HepG2 (cell line): ENCODE measurements at regions not wholly inside any gene's neighbourhood (a gene's known extent, or its start where the extent isn't known, plus 50 kb on each side); places are given as distances from the start of the nearest gene placed in this dataset.

Experiments
- ATAC-seq: fragments of 200-7000 bp; cut with Tn5 transposase; 3 replicates; pipeline ENCODE4 v1.9.1; 2020; ENCODE audit warnings: mild to moderate bottlenecking, moderate library complexity
- BruUV-seq: library from RNA; stranded (reverse); fragments of 400-500 nt; replicated peaks from 2 replicates; lab custom pipeline; 2021; lab: Mats Ljungman, UMichigan
- CTCF ChIA-PET: fragments of 300-600 bp; formaldehyde crosslinking; extraction: SDS; loops from one replicate; lab custom pipeline; 2021; ENCODE audit warnings: low total read pairs, inconsistent platforms, low intra/inter-chr PET ratio; lab: Yijun Ruan, JAX
- POLR2A ChIA-PET: fragments of 350-600 bp; sonication (Branson Sonifier 250); formaldehyde crosslinking; loops from one replicate; lab custom pipeline; 2020; ENCODE audit warnings: antibody characterized with exemption, inconsistent platforms; lab: Yijun Ruan, JAX
- DNase-seq: peaks from one replicate; pipeline ENCODE4 v3.0.0-alpha.2; 2015; ENCODE audit warnings: low spot score
- FAIRE-seq: peaks from 3 replicates; lab custom pipeline; 2011; peaks lifted over from hg19 to GRCh38; lab: Jason Lieb, UNC
- H2AFZ ChIP-seq: one replicate; pipeline ENCODE4 v1.6.1; 2011; ENCODE audit warnings: low read length, inconsistent platforms
- H3K27ac ChIP-seq: fragments of 300-600 bp; 3 replicates; pipeline ENCODE4 v1.8.0; 2011; ENCODE audit warnings: mixed run types, mild to moderate bottlenecking, mixed read lengths, low read length, inconsistent platforms; ENCODE audit not compliant: insufficient read depth; ENCODE audit errors: extremely low read length
- H3K27me3 ChIP-seq, 2 experiments: fragments of 200-600 bp in 1 of 2; 2 replicates in 1 of 2; 3 replicates in 1 of 2; pipeline versions ENCODE4 v1.6.0 to v1.8.0; 2011; ENCODE audit warnings: low read length in 2 of 2, mild to moderate bottlenecking in 2 of 2, moderate library complexity in 2 of 2, inconsistent platforms in 1 of 2; ENCODE audit not compliant: insufficient read depth in 2 of 2, control insufficient read depth in 1 of 2
- H3K36me3 ChIP-seq, 2 experiments: fragments of 200-600 bp in 1 of 2; replicated peaks in 1 of 2; 2 replicates in 1 of 2; 3 replicates in 1 of 2; pipeline versions ENCODE4 v1.5.1 to v1.8.0; 2011; ENCODE audit warnings: low read length in 2 of 2, inconsistent platforms in 1 of 2; ENCODE audit not compliant: insufficient read depth in 2 of 2, control insufficient read depth in 1 of 2
- H3K4me1 ChIP-seq: 2 replicates; pipeline ENCODE4 v1.5.1; 2012; ENCODE audit warnings: low read length, inconsistent platforms; ENCODE audit not compliant: insufficient read depth
- H3K4me2 ChIP-seq: 2 replicates; pipeline ENCODE4 v1.6.0; 2011; ENCODE audit warnings: low read depth, low read length, inconsistent platforms
- H3K4me3 ChIP-seq, 3 experiments: fragments of 200-600 bp in 1 of 3; sonication (generic), shearing (Covaris generic) in 1 of 3; replicated peaks in 1 of 3; 2 replicates each; pipeline ENCODE4 v1.5.1; 2011 to 2016; ENCODE audit warnings: low read length in 3 of 3, inconsistent platforms in 2 of 3, low read depth in 2 of 3, mild to moderate bottlenecking in 2 of 3, control low read depth in 1 of 3, mixed read lengths in 1 of 3; ENCODE audit not compliant: insufficient read depth in 1 of 3
- H3K79me2 ChIP-seq: one replicate; pipeline ENCODE4 v1.6.1; 2011; ENCODE audit warnings: low read length, inconsistent platforms; ENCODE audit not compliant: insufficient read depth
- H3K9ac ChIP-seq: 2 replicates; pipeline ENCODE4 v1.6.0; 2011; ENCODE audit warnings: mild to moderate bottlenecking, low read depth, low read length, inconsistent platforms; ENCODE audit not compliant: insufficient read depth
- H3K9me3 ChIP-seq: 2 replicates; pipeline ENCODE4 v1.5.1; 2012; ENCODE audit warnings: mild to moderate bottlenecking, low read length
- H4K20me1 ChIP-seq: 2 replicates; pipeline ENCODE4 v1.6.0; 2011; ENCODE audit warnings: inconsistent platforms, mild to moderate bottlenecking, low read length, moderate library complexity; ENCODE audit not compliant: insufficient read depth
- CBFB ChIP-seq: sonication (generic); formaldehyde crosslinking; IDR thresholded peaks from 2 replicates; pipeline ENCODE4 v1.4.0; 2020; ENCODE audit warnings: missing genetic modification reagents
- CREBL2 ChIP-seq: sonication (generic); formaldehyde crosslinking; IDR thresholded peaks from 2 replicates; pipeline ENCODE4 v1.8.1; 2023; ENCODE audit warnings: missing genetic modification reagents, mild to moderate bottlenecking, borderline replicate concordance
- MED8 ChIP-seq: sonication (generic); formaldehyde crosslinking; IDR thresholded peaks from 2 replicates; pipeline ENCODE4 v1.8.1; 2023; ENCODE audit warnings: mild to moderate bottlenecking, missing genetic modification reagents; ENCODE audit not compliant: insufficient replicate concordance
- PCBP1 ChIP-seq: fragments of 200-400 bp; formaldehyde crosslinking; IDR thresholded peaks from 2 replicates; pipeline ENCODE4 v1.6.1; 2017; ENCODE audit warnings: mild to moderate bottlenecking, low read depth, low read length, borderline replicate concordance
- PITX1 ChIP-seq: sonication (generic); formaldehyde crosslinking; IDR thresholded peaks from 2 replicates; pipeline ENCODE4 v1.5.1; 2020; ENCODE audit warnings: mild to moderate bottlenecking, missing genetic modification reagents
- SCMH1 ChIP-seq: sonication (generic); formaldehyde crosslinking; IDR thresholded peaks from 2 replicates; pipeline ENCODE4 v1.9.0; 2021; ENCODE audit warnings: missing genetic modification reagents, mild to moderate bottlenecking, borderline replicate concordance
- SSRP1 ChIP-seq: IDR thresholded peaks from 2 replicates; pipeline ENCODE4 v1.6.1; 2016; ENCODE audit warnings: control low read depth
- THYN1 ChIP-seq: sonication (generic); formaldehyde crosslinking; IDR thresholded peaks from 2 replicates; pipeline ENCODE4 v1.8.1; 2023; ENCODE audit warnings: low read depth, mild to moderate bottlenecking, moderate library complexity, missing genetic modification reagents, borderline replicate concordance
- ZBTB4 ChIP-seq: sonication (generic); formaldehyde crosslinking; IDR thresholded peaks from 2 replicates; pipeline ENCODE4 v1.4.0; 2020; ENCODE audit warnings: missing genetic modification reagents, mild to moderate bottlenecking, borderline replicate concordance
- ZBTB42 ChIP-seq: sonication (generic); formaldehyde crosslinking; IDR thresholded peaks from 2 replicates; pipeline ENCODE4 v1.5.0; 2020; ENCODE audit warnings: mild to moderate bottlenecking, missing genetic modification reagents
- ZNF326 ChIP-seq: sonication (generic); formaldehyde crosslinking; IDR thresholded peaks from 2 replicates; pipeline ENCODE4 v1.4.0; 2020; ENCODE audit warnings: missing genetic modification reagents, borderline replicate concordance
- ZNF329 ChIP-seq: sonication (generic); formaldehyde crosslinking; IDR thresholded peaks from 2 replicates; pipeline ENCODE4 v1.9.0; 2021; ENCODE audit warnings: low read depth, mild to moderate bottlenecking, missing genetic modification reagents
- ZNF350 ChIP-seq: sonication (generic); formaldehyde crosslinking; IDR thresholded peaks from 2 replicates; pipeline ENCODE4 v1.4.0; 2020; ENCODE audit warnings: mild to moderate bottlenecking, low read depth, missing genetic modification reagents, borderline replicate concordance
- ZNF570 ChIP-seq: sonication (generic); formaldehyde crosslinking; IDR thresholded peaks from 2 replicates; pipeline ENCODE4 v1.4.0; 2020; ENCODE audit warnings: mild to moderate bottlenecking, missing genetic modification reagents, borderline replicate concordance
- ZNF580 ChIP-seq: IDR thresholded peaks from 2 replicates; pipeline ENCODE4 v1.6.1; 2016; ENCODE audit warnings: low read depth, borderline replicate concordance
- WGBS: methylation state at CpG from one replicate; pipeline ENCODE4 v1.1.6; 2017; ENCODE audit warnings: low lambda C conversion rate; 5-methylcytosine and 5-hydroxymethylcytosine counted together
- in situ Hi-C: cut with HindIII; loops from 2 replicates; pipeline ENCODE4 v1.10.0; 2017; ENCODE audit warnings: low pct_unique_long_range_greater_than_20kb; ENCODE audit not compliant: extremely low pct_ligation_motif_present
- intact Hi-C: fragments of 100-400 bp; cut with micrococcal nuclease; formaldehyde crosslinking; loops from one replicate; pipeline ENCODE4 v1.10.0; 2022; ENCODE audit not compliant: unreplicated experiment

- H3K9ac ChIP-seq: no peak overlapping the region
- H3K36me3 ChIP-seq: no peaks in the 10 kb centered on the region
- 0% methylated on average over 1 of the region's 1 CpG for WGBS
- in situ Hi-C loops: no loop called here
- no peaks in the 10 kb centered on the region for H4K20me1 ChIP-seq
- H3K9me3 ChIP-seq: no peaks in the 10 kb centered on the region
- ChIA-PET POLR2A (no interaction called here), CTCF (no interaction called here)
- DNase-seq (no peak), ATAC-seq (no peak), FAIRE-seq (no peak)
- no peaks in the 10 kb centered on the region for H3K79me2 ChIP-seq
- no peaks in the 10 kb centered on the region for H3K27me3 ChIP-seq
- no peak overlapping the region for H2AFZ ChIP-seq
- H3K27ac ChIP-seq: no peak overlapping the region
- H3K4me2 ChIP-seq: no peak overlapping the region
- no TSS peak for BruUV-seq
- H3K4me1 ChIP-seq: no peaks in the 10 kb centered on the region
- intact Hi-C loops: no loop called here
- no peak overlapping the region for H3K4me3 ChIP-seq
- TF ChIP-seq PITX1 (CRISPR knock-in tag): no peak
These were observed 391.6 kb downstream of the ETS1 start for GRCh38 chr11:128195756-128196155.

- no peaks in the 10 kb centered on the region for H3K36me3 ChIP-seq
- DNase-seq (no peak), FAIRE-seq (no peak), ATAC-seq (no peak)
- no peaks in the 10 kb centered on the region for H3K9me3 ChIP-seq
- no peaks in the 10 kb centered on the region for H3K27me3 ChIP-seq
- H3K4me3 ChIP-seq: no peak overlapping the region
- ChIA-PET CTCF (no interaction called here), POLR2A (no interaction called here)
- H2AFZ ChIP-seq: no peak overlapping the region
- no TSS peak for BruUV-seq
- H3K4me2 ChIP-seq: no peak overlapping the region
- in situ Hi-C loops: no loop called here
- no peak overlapping the region for H3K9ac ChIP-seq
- intact Hi-C loops: no loop called here
- no peaks in the 10 kb centered on the region for H4K20me1 ChIP-seq
- H3K4me1 ChIP-seq: no peaks in the 10 kb centered on the region
- WGBS: 21% methylated on average over 6 of the region's 6 CpGs
- no peak overlapping the region for H3K27ac ChIP-seq
- H3K79me2 ChIP-seq: no peaks in the 10 kb centered on the region
- no peak for TF ChIP-seq SCMH1
- TF ChIP-seq CREBL2 (CRISPR knock-in tag): no peak
- TF ChIP-seq ZNF580 (CRISPR knock-in tag): no peak
- no peak for TF ChIP-seq ZNF326 (CRISPR knock-in tag)
- TF ChIP-seq THYN1 (CRISPR knock-in tag): no peak
- TF ChIP-seq SSRP1 (CRISPR knock-in tag): no peak
- no peak for TF ChIP-seq ZNF329
- TF ChIP-seq ZBTB42 (CRISPR knock-in tag): no peak
- TF ChIP-seq ZNF570 (CRISPR knock-in tag): no peak
- TF ChIP-seq ZNF350: no peak
- no peak for TF ChIP-seq PCBP1
- no peak for TF ChIP-seq CBFB (CRISPR knock-in tag)
- TF ChIP-seq MED8: no peak
- TF ChIP-seq ZBTB4 (CRISPR knock-in tag): no peak
These were observed 392.2 kb downstream of the ETS1 start for GRCh38 chr11:128195057-128195751.
